ENCODE measurements at regions not wholly inside any gene's neighbourhood (a gene's known extent, or its start where the extent isn't known, plus 50 kb on each side); places are given as distances from the start of the nearest gene placed in this dataset.
A peak's percentile ranks its signal among the peaks of the same experiment; 100 is the strongest.

- H3K27ac ChIP-seq (ENCODE audit: low read length), result no peak overlapping the region; the same call in 1 of the 2 replicates
- no peaks in the 10 kb centered on the region for H3K9me3 ChIP-seq (ENCODE audit: control insufficient read depth, insufficient read depth, low read depth, low read length)
- BruUV-seq (replicated peaks), result no TSS peak
- ChIA-PET CTCF (no interaction called here), POLR2A (no interaction called here)
- no peaks in the 10 kb centered on the region for H3K36me3 ChIP-seq (ENCODE audit: control insufficient read depth, insufficient read depth, low read length)
- ATAC-seq, result no peak
- DNase-seq (ENCODE audit: low read depth, low spot score), result no peak
- H3K4me3 ChIP-seq (ENCODE audit: low read depth in 2 of 2, low read length in 2 of 2), result no peak overlapping the region
- no peaks in the 10 kb centered on the region for H3K4me1 ChIP-seq (ENCODE audit: control insufficient read depth, insufficient read depth, low read length)
- no peaks in the 10 kb centered on the region for H3K27me3 ChIP-seq (ENCODE audit: control insufficient read depth, insufficient read depth, low read length)
- intact Hi-C loops (cut with micrococcal nuclease; ENCODE audit: unreplicated experiment), result no loop called here
- TF ChIP-seq CTCF (IDR thresholded peaks at IDR 0.05) (no peak), REST (IDR thresholded peaks at IDR 0.05; ENCODE audit: insufficient read depth in 1 of 2, low read depth in 2 of 2, low read length in 1 of 2) (no peak), POLR2AphosphoS5 (IDR thresholded peaks at IDR 0.05; ENCODE audit: low read depth, low read length) (no peak), SIN3A (IDR thresholded peaks at IDR 0.05; ENCODE audit: borderline replicate concordance, insufficient read depth, low read depth, low read length) (no peak), TCF7L2 (IDR thresholded peaks at IDR 0.05; ENCODE audit: low read depth, low read length) (no peak)
- in situ Hi-C loops (cut with HindIII; ENCODE audit: low pct_unique_long_range_greater_than_20kb, low sequenced_read_pairs), result no loop called here
Measured at GRCh38 chr12:65520658-65521057, 242.2 kb downstream of the MSRB3 start.

- H3K4me1 ChIP-seq (ENCODE audit: control insufficient read depth, insufficient read depth, low read length), result no peaks in the 10 kb centered on the region
- BruUV-seq (replicated peaks), result no TSS peak
- CTCF ChIA-PET, result no interaction called here
Measured at GRCh38 chr12:65522956-65523860, 244.7 kb downstream of the MSRB3 start.

More at GRCh38 chr12:65522956-65523860, 244.7 kb downstream of the MSRB3 start:
- TF ChIP-seq CTCF (IDR thresholded peaks at IDR 0.05), result no peak
- no peak for TF ChIP-seq POLR2AphosphoS5 (IDR thresholded peaks at IDR 0.05; ENCODE audit: low read depth, low read length)
- TF ChIP-seq TCF7L2 (IDR thresholded peaks at IDR 0.05; ENCODE audit: low read depth, low read length), result no peak
- no peak for TF ChIP-seq SIN3A (IDR thresholded peaks at IDR 0.05; ENCODE audit: borderline replicate concordance, insufficient read depth, low read depth, low read length)
- TF ChIP-seq REST (IDR thresholded peaks at IDR 0.05; ENCODE audit: insufficient read depth in 1 of 2, low read depth in 2 of 2, low read length in 1 of 2), result no peak
- H3K27me3 ChIP-seq (ENCODE audit: control insufficient read depth, insufficient read depth, low read length), result no peaks in the 10 kb centered on the region
- H3K4me3 ChIP-seq (ENCODE audit: low read depth in 2 of 2, low read length in 2 of 2), result no peak overlapping the region
- H3K9me3 ChIP-seq (ENCODE audit: control insufficient read depth, insufficient read depth, low read depth, low read length), result no peaks in the 10 kb centered on the region; the same call in 1 of the 2 replicates
- no peaks in the 10 kb centered on the region for H3K36me3 ChIP-seq (ENCODE audit: control insufficient read depth, insufficient read depth, low read length)
- 0 out of 2 replicates have a peak overlapping the region, but pooled peaks have one; percentile 5 for H3K27ac ChIP-seq (ENCODE audit: low read length)
- in situ Hi-C loops (cut with HindIII; ENCODE audit: low pct_unique_long_range_greater_than_20kb, low sequenced_read_pairs), result no loop called here
- POLR2A ChIA-PET, result interaction anchor here (0.7 kb wide), 1 partner anchor 329 kb away, joined by 5 read pairs; no protein-coding TSS in a partner anchor
- intact Hi-C loops (cut with micrococcal nuclease; ENCODE audit: unreplicated experiment), result no loop called here
- ATAC-seq (no peak), DNase-seq (ENCODE audit: low read depth, low spot score) (no peak)

Measured in Panc1 (cell line).